Stimulated activated CD4-positive, alpha-beta T cell treated with anti-CD3 and anti-CD28 coated beads, TNF-alpha, amount 100 ng/mL, for 4 hours (primary cell): ENCODE measurements at regions not wholly inside any gene's neighbourhood (a gene's known extent, or its start where the extent isn't known, plus 50 kb on each side); places are given as distances from the start of the nearest gene placed in this dataset.
"Not testable (repeated sequence)": the region's sequence is repeated elsewhere in the genome, so short reads cannot be mapped to it uniquely, and the experiment has no call there.

Source experiments
- DNase-seq, 3 experiments: peaks; one replicate each; pipeline ENCODE4 v3.0.0-alpha.2; 2020; ENCODE audit warnings: low read depth in 3 of 3

DNA sequence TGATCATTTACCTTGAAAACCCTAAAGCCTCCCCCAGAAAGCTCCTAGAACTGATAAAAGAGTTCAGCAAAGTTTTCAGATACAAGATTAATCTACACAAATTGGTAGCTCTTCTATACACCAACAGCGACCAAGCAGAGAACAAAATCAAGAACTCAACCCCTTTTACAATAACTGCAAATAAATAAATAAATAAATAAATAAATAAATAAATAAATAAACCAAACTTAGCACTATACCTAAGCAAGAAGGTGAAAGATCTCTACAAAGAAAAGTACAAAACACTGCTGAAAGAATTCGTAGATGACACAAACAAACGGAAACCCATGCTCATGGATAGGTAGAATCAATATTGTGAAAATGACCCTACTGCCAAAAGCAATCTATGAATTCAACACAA is 182.0 kb upstream of the RND3 start:
- no peak for DNase-seq

- not testable (repeated sequence) for DNase-seq
Observed at GRCh38 chr2:150667039-150667438, 179.6 kb upstream of the RND3 start.

DNA sequence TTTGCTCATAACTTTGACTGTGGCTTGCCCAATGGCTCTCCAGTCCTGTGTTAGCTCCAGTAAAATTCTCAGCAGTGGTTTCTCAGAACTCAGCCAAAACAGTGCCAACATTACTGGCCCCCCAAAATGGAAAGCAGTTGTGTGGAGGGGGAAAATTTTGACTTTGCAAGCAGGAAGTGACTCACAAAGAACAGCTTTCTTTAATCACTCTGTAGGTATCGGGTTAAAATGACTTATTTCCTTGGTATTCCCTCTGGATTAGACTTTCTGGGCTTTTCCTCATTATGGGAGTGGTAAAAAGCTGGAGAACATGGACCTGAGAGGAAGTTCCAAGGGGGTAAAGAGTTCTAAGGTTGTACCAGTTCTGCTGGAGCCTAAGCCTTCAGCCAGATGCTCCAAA is 175.7 kb upstream of the RND3 start:
- no peak for DNase-seq

DNA sequence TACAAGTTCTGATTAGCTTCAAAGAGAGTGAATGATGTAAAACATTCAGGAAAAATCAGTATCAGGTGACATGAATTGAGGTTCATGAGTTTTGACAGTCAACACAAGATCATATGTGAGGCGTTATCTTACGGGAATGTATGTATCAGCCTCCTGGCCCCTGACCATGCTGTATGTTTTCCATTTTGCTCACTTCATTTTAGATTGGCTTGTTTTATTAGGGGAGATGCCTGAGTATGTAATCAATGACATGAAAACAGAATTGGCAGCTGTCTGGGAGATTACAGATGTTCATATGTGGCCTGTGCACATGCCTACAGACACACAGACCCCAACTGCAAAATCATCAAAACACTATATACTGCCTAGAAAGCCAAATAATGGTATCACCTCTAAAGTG is 168.5 kb upstream of the RND3 start:
- no peak for DNase-seq

GRCh38 chr2:150653351-150653750 is 165.9 kb upstream of the RND3 start:
- DNase-seq: no peak

- no peak for DNase-seq
Observed at GRCh38 chr2:150647943-150648342, 160.5 kb upstream of the RND3 start.

- no peak for DNase-seq
Observed at GRCh38 chr2:150646746-150647145, 159.3 kb upstream of the RND3 start.

- DNase-seq: no peak
Observed at GRCh38 chr2:150644298-150645067, 157.0 kb upstream of the RND3 start.

- no peak for DNase-seq
Observed at GRCh38 chr2:150643114-150643725, 155.8 kb upstream of the RND3 start.

- DNase-seq: no peak
Observed at GRCh38 chr2:150640039-150640438, 152.6 kb upstream of the RND3 start.

GRCh38 chr2:150639383-150639782 is 151.9 kb upstream of the RND3 start:
- no peak for DNase-seq

GRCh38 chr2:150631236-150631821 is 143.9 kb upstream of the RND3 start:
- no peak for DNase-seq

GRCh38 chr2:150630587-150631235 is 143.2 kb upstream of the RND3 start:
- DNase-seq: no peak

GRCh38 chr2:150627526-150627925 is 140.1 kb upstream of the RND3 start:
- DNase-seq: no peak

- DNase-seq: no peak
Observed at GRCh38 chr2:150626934-150627411, 139.5 kb upstream of the RND3 start.

DNA sequence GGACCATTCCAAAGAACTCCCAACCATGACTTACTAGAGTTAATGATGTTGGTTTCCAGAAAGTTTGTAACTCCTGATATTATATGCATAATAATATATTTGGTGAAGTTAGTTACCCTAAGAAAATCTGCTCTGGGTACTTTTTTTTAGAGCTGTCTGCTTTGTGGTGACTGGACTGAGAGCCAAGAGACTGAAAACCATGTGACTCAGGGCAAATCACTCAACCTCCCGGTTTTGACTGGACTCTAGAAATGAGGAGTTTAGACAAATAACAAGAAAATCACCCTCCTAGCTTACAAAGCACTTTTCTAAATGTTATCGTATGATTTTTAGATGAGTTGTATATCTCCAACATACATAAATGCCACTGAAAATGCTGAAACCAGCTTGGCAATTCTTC is 138.3 kb upstream of the RND3 start:
- DNase-seq: no peak

DNA sequence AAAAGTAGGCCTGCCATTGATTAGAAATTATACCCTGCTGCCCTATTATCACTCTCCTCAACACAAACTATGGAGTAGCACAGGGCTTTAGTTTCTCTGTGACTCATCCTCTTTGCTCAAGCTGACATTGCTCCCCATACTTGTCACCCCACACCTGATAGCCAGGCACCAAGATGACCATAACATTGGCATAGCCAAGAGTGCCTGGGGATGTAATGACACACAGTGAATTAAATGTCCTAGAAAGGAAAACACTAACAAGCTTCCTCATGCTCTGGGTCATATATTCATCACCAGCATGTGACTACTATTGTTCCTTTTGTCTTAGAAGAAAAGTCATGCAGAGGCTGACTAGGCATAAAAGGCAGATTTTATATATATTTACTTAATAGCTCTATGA is 137.8 kb upstream of the RND3 start:
- no peak for DNase-seq

DNA sequence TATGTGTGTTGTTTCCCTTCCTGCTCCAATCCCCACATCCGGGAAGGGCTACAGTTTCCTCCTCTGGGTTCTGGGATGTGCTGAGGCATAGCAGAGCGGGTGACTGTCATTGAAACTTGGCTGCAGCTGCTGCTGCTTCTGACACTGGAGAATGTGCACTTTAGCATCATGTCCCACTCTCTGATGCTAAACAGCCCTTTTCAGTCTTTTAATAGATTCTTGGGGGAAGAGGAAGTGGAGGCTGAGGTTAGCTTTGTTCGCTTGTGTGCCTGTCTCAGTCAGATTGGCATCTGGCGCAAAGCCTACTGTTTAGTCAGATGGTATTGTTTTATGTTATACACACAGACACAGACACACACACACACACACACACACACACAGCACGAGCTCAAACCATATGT is 136.5 kb upstream of the RND3 start:
- DNase-seq: no peak

GRCh38 chr2:150621526-150622213 is 134.2 kb upstream of the RND3 start:
- no peak for DNase-seq

- DNase-seq: no peak
Observed at GRCh38 chr2:150620855-150621254, 133.4 kb upstream of the RND3 start.

DNA sequence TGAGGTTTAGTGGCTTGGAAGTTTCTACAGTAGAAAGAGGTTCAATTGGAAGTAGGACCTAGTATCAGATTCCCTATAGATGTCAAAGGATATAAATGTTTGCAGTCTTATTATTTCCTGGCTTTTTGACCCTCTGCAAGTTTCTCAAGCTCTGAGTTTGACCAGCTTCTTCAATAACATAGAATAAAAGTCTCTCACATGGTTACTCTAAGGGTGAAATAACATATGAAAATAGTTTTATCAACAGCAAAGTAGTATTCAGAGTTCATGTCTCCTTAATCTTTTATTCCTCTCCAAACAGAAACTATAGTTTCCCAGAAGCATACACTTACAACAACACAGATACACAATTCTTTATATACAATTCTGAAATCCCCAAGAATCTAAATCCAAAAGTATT is 132.9 kb upstream of the RND3 start:
- DNase-seq: no peak
